Left colon (tissue), 2 donors: ENCODE measurements at regions not wholly inside any gene's neighbourhood (a gene's known extent, or its start where the extent isn't known, plus 50 kb on each side); places are given as distances from the start of the nearest gene placed in this dataset.
A peak's percentile ranks its signal among the peaks of the same experiment; 100 is the strongest.
"Not testable (repeated sequence)": the region's sequence is repeated elsewhere in the genome, so short reads cannot be mapped to it uniquely, and the experiment has no call there.

ENCODE experiments used
- ATAC-seq: fragments of 200-7000 bp; cut with Tn5 transposase; one replicate; pipeline ENCODE4 v1.9.1; 2020; ENCODE audit warnings: mild to moderate bottlenecking, moderate library complexity
- DNase-seq, 2 donors: peaks; one replicate each; pipeline ENCODE4 v3.0.0-alpha.2; 2020
- intact Hi-C, 2 donors: fragments of 100-400 bp; cut with DNase I in 1 of 2; cut with micrococcal nuclease in 1 of 2; formaldehyde crosslinking; loops; one replicate each; pipeline versions ENCODE4 v1.11.2 to v1.14.0; 2022; cut with DNase I, micrococcal nuclease
- donor health status: DM: no; HTN: no; CAD: no.
- donor health status: DM: yes; HTN: yes; CAD: no.

DNA sequence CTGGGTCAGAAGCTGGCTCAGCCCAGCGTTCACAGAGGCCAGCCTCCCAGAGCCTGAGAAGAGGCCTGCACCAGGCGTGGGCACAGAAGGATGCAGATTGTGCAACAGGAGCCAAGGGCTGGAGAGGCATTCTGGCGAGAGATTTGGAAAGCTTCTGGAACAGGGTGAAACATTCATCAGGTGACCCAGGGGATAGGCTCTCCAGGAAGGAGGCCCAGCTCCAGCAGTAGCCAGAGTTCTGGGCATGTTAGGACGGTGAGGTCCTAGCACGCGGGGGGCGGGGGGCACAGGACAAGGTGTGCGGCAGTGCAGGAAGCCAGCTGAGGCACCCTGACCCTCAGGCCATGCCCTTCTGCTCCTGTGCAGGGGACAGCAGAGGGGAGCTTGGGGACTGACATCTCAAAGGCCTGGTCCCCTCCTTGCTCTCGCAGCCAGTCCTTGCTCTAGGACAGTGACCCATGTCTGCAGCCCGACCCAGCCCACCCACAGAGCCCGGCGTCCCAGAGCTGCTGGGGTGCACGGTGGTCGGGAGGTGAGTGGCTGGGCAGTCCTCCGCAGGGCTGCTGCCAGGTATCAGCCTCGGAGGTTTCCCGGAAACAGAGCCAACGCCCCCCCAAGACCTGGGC lies 111.7 kb upstream of the KLF13 start:
- peak in 1 of 2 donors; percentile 50 for DNase-seq
- intact Hi-C loops: no loop called here
- peak; percentile 3 for ATAC-seq

DNA sequence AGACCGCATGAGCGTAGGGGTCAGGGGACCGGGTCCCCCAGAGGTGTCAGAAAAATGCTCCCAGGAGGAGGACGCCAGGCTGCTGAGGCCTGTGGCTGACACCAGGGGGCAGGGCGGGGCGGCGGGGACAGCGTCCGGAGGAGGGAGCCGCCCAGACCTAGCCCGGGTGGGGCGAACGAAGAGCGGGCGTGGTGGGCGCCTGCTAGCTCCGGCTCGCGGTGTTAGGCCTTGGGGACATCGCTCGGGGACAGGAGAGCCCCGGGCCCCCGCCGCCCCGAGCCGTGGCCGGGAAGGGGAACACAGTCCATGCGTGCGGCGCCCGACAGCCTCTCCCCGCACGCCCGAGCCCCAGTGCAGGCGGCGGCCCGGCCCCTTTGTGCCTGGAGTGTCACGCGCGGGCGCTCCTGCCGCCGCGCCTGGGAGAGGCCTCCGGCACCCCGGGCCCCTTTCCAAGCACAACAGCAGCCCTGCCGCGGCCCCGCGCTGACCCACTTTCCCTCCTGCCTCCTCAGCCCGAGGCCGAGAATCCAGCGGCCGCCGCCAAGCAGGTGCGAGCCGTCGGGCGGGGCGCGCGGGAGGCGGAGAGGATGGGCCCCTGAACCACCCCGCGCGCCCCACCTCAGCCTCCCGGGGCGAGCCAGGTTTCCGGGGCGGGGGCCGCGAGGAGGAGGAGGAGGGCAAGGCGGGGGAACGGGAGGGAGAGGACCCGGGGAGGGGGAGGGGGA lies 111.0 kb upstream of the KLF13 start:
- intact Hi-C loops: no loop called here
- ATAC-seq (peak; percentile 73), DNase-seq (peak; percentile 72 to 92)

DNA sequence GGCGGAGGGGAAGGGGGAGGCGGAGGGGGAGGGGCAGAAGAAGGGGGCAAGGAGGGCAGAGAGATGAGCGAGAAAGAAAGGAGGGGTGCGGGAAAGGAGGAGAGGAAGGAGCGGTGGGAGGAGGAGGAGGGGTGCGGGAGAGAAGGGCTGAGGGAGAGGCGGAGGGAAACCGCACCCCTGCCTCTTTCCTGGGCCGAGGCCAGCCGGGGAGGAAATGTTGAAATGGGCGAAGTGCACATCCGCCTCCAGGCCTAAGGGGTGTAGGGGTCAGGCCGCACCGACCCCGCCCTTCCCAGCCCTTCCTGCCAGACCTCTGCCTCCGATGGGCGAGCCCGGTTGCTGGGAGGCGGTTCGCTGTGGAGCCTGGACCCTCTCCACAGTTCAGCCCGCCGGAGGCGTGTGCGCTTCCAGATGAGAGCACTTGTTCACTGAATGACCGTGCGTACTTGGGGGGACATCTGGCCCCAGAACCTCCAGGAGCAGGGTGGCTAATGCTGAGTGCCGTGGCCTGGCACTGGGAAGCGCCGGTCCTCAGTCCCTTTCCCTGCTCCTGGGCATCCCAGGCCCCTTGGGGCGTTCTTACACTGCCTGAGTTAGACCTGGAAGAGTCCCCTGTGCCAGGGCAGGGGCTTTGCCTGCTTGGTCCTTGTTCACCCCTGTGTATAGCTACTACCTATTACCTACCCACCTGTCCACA lies 110.3 kb upstream of the KLF13 start:
- DNase-seq: peak; percentile 92 to 95
- ATAC-seq: peak; percentile 79
- intact Hi-C loops: no loop called here

DNA sequence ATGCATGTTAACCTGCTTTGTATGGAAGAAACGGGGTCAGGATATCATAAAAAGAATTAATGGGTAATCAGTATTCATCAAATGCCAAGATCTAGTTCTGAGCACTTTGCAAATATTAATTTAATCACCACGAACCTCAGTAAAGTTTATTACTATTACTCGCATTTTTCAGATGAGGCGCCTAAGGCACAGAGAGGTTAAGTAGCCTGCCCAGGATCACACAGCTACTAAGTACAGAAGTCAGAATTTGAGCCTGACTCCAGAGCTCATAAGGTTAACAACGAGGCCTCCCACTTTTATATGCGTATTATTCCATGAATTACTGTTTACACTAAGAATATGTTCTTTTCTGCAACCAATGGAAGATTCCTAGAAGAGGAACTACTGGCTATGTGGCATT lies 109.6 kb upstream of the KLF13 start:
- peak in 1 of 2 donors; percentile 3 for DNase-seq
- ATAC-seq: no peak
- intact Hi-C loops: no loop called here

DNA sequence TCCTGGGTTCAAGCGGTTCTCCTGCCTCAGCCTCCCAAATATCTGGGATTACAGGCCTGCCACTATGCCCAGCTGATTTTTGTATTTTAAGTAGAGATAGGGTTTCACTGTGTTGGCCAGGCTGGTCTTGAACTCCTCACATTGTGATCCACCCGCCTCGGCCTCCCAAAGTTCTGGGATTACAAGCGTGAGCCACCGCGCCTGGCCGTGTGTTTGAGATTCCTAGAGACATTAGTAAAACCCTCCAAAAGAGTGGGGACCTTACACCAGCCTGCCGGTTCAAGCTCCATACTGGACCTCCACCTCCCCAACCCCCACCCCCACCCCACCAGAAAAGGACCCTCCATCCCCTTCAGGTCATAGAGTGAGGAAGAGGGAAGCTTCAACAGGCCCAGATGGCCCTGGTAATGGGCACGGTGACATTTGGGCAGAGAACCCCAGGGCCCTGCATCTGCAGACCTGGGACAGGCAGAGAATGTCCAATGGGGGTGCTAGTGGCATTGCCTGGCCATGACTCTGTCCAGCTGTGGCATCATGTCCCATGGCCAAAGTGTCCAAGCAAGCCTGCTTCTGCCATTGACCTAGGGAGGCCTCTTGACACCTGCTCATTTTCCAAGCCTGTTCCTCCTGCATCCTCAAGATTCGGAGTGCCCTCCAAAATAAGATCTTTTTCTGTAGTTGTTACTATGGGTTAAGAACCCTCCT lies 108.9 kb upstream of the KLF13 start:
- ATAC-seq (no peak), DNase-seq (peak in 1 of 2 donors; percentile 23)
- intact Hi-C loops: no loop called here

DNA sequence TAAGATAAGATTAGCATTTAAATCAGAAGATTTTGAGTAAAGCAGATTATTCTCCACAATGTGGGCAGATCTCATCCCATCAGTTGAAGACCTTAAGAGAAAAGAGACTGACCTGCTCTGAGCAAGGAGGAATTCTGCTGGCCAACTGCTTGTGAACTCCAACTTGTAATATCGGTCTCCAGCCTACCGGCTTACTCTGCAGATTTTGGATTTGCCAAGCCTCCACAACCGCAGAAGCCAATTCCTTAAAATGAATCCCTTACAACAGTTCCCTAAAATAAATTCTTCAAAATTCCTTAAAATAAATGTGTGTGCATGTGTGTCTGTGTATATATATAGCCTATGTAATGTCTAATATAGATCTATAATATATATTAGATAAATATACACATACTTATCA lies 107.4 kb upstream of the KLF13 start:
- intact Hi-C loops: no loop called here
- DNase-seq (no peak), ATAC-seq (no peak)

- ATAC-seq (peak; percentile 54), DNase-seq (no peak)
- intact Hi-C loops: no loop called here
Observed at GRCh38 chr15:31221936-31222515, 104.6 kb upstream of the KLF13 start.

GRCh38 chr15:31222773-31223341 lies 103.8 kb upstream of the KLF13 start:
- intact Hi-C loops: no loop called here
- ATAC-seq: no peak
- no peak for DNase-seq

- ATAC-seq (no peak), DNase-seq (no peak)
- intact Hi-C loops: no loop called here
Observed at GRCh38 chr15:31223478-31224350, 102.9 kb upstream of the KLF13 start.

GRCh38 chr15:31224661-31225060 lies 102.0 kb upstream of the KLF13 start:
- intact Hi-C loops, ATAC-seq, DNase-seq: not testable (repeated sequence)

DNA sequence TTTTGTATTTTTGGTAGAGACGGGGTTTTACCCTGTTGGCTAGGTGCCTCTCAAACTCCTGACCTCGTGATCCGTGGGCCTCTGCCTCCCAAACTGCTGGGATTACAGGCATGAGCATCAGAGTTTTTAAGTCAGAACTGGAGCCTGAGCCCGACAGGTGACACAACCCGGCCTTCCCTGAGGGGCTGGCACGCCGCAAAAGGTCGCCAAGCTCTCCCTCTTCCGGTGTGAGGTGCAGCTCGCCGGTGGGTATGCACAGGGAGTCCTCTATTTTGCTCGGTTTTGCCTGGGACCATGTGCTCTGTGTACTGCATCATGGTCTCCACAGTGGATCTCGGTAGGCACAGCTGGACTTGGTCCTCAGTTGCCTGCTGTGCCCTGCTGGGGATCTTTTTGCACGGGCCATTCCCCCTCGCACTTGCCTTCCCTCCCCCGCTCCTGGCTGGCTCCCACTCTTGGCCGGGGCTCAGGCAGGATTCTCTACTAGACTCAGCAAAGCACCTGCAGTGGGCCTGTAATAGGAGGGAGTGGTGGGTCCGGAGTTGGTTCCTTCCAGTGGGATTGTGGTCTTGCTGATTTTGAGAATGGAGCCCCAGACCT lies 101.2 kb upstream of the KLF13 start:
- no peak for DNase-seq
- intact Hi-C loops: no loop called here
- no peak for ATAC-seq

GRCh38 chr15:31226021-31226420 lies 100.6 kb upstream of the KLF13 start:
- no peak for DNase-seq
- intact Hi-C loops: no loop called here
- no peak for ATAC-seq

GRCh38 chr15:31227235-31227634 lies 99.4 kb upstream of the KLF13 start:
- DNase-seq (no peak), ATAC-seq (no peak)
- intact Hi-C loops: no loop called here

- DNase-seq (no peak), ATAC-seq (no peak)
- intact Hi-C loops: no loop called here
Observed at GRCh38 chr15:31228011-31228484, 98.6 kb upstream of the KLF13 start.

GRCh38 chr15:31228980-31229826 lies 97.4 kb upstream of the KLF13 start:
- DNase-seq (peak; percentile 68 to 84), ATAC-seq (peak; percentile 99)
- intact Hi-C loops: no loop called here

GRCh38 chr15:31230630-31231485 lies 95.8 kb upstream of the KLF13 start:
- intact Hi-C loops: no loop called here
- ATAC-seq (no peak), DNase-seq (no peak)
